AG20443 (cell line): ENCODE measurements at regions not wholly inside any gene's neighbourhood (a gene's known extent, or its start where the extent isn't known, plus 50 kb on each side); places are given as distances from the start of the nearest gene placed in this dataset.

Experiments used
- DNase-seq: peaks from one replicate; pipeline ENCODE4 v3.0.0; 2012; ENCODE audit warnings: low spot score, mixed read lengths

GRCh38 chr5:2011481-2012411, 129.0 kb upstream of the IRX4 start:
- DNase-seq = no peak

- DNase-seq = peak; percentile 1
Measured at GRCh38 chr5:2010940-2011339, 128.2 kb upstream of the IRX4 start.

GRCh38 chr5:2009986-2010914, 127.5 kb upstream of the IRX4 start:
- DNase-seq = peak; percentile 2

GRCh38 chr5:2008851-2009629, 126.3 kb upstream of the IRX4 start:
- peak; percentile 7 for DNase-seq

- peak; percentile 18 for DNase-seq
Measured at GRCh38 chr5:2007878-2008501, 125.3 kb upstream of the IRX4 start.

- DNase-seq = peak; percentile 9
Measured at GRCh38 chr5:2007496-2007877, 124.8 kb upstream of the IRX4 start.

GRCh38 chr5:2006971-2007291, 124.2 kb upstream of the IRX4 start:
- DNase-seq = no peak

- peak; percentile 7 for DNase-seq
Measured at GRCh38 chr5:2006193-2006970, 123.7 kb upstream of the IRX4 start.

GRCh38 chr5:2005101-2006041, 122.6 kb upstream of the IRX4 start:
- DNase-seq = peak; percentile 5

- DNase-seq = peak; percentile 5
Measured at GRCh38 chr5:2003690-2004365, 121.1 kb upstream of the IRX4 start.

GRCh38 chr5:2003206-2003605, 120.5 kb upstream of the IRX4 start:
- peak; percentile 4 for DNase-seq

GRCh38 chr5:2001300-2001699, 118.6 kb upstream of the IRX4 start:
- peak; percentile 7 for DNase-seq

- DNase-seq = peak; percentile 4
Measured at GRCh38 chr5:2000591-2000990, 117.9 kb upstream of the IRX4 start.

GRCh38 chr5:1999794-2000193, 117.1 kb upstream of the IRX4 start:
- DNase-seq = peak; percentile 2

GRCh38 chr5:1998716-1999317, 116.1 kb upstream of the IRX4 start:
- no peak for DNase-seq

- DNase-seq = no peak
Measured at GRCh38 chr5:1998348-1998669, 115.6 kb upstream of the IRX4 start.

- DNase-seq = no peak
Measured at GRCh38 chr5:1997640-1998347, 115.1 kb upstream of the IRX4 start.

GRCh38 chr5:1995491-1995890, 112.8 kb upstream of the IRX4 start:
- DNase-seq = peak; percentile 1
